Left ventricle myocardium inferior (tissue), 1 donor: ENCODE measurements at regions not wholly inside any gene's neighbourhood (a gene's known extent, or its start where the extent isn't known, plus 50 kb on each side); places are given as distances from the start of the nearest gene placed in this dataset.

Experiments used
- DNase-seq: peaks from one replicate; pipeline ENCODE4 v3.0.0-alpha.2; 2020
- H3K27ac ChIP-seq: fragments of 200-600 bp; replicated peaks from 2 replicates; pipeline ENCODE4 v1.8.0; 2021
- H3K27me3 ChIP-seq: fragments of 200-600 bp; 2 replicates; pipeline ENCODE4 v1.8.0; 2021; ENCODE audit warnings: low read depth
- H3K36me3 ChIP-seq: fragments of 200-600 bp; 2 replicates; pipeline ENCODE4 v1.8.0; 2021
- H3K4me1 ChIP-seq: fragments of 200-600 bp; 2 replicates; pipeline ENCODE4 v1.8.0; 2021
- H3K4me3 ChIP-seq: fragments of 200-600 bp; 2 replicates; pipeline ENCODE4 v1.8.0; 2021; ENCODE audit warnings: mild to moderate bottlenecking, moderate library complexity
- H3K9me3 ChIP-seq: fragments of 200-600 bp; replicated peaks from 2 replicates; pipeline ENCODE4 v1.8.0; 2021
- intact Hi-C: fragments of 100-400 bp; cut with micrococcal nuclease; formaldehyde crosslinking; loops from one replicate; pipeline ENCODE4 v1.11.0; 2022
- TF ChIP-seq, protein P1 (sequence below): fragments of 200-600 bp; IDR thresholded peaks from 2 replicates; pipeline ENCODE4 v1.8.0; 2021; ENCODE audit warnings: antibody characterized with exemption, mild to moderate bottlenecking, borderline replicate concordance
- donor health status: DM: no; HTN: yes; CAD: no; lungs with severe emphysema.

DNA sequence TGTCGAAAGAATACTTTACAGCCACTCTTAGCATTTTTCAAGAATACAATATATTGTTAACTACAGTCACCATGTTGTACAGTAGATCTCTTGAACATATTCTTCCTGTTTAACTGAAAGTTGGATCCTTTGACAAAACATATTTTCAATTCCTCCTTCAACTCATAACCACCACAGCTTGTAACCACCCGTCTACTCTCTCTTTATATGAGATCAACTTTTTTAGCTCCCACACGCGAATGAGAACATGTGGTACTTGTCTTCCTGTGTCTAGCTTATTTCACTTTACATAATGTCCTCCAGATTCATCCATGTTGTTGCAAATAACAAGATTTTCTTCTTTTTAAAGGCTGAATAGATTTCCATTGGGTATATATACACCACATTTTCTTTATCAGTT, 338.3 kb upstream of the IGFBP7 start:
- Histone ChIP-seq H3K9me3 (peaks cover 37% of the 10 kb centered on the region), H3K27ac (no peak overlapping the region), H3K4me3 (no peak overlapping the region), H3K4me1 (peaks cover 24% of the 10 kb centered on the region), H3K36me3 (no peaks in the 10 kb centered on the region), H3K27me3 (no peaks in the 10 kb centered on the region)
- no peak for DNase-seq
- TF ChIP-seq, protein P1, sequence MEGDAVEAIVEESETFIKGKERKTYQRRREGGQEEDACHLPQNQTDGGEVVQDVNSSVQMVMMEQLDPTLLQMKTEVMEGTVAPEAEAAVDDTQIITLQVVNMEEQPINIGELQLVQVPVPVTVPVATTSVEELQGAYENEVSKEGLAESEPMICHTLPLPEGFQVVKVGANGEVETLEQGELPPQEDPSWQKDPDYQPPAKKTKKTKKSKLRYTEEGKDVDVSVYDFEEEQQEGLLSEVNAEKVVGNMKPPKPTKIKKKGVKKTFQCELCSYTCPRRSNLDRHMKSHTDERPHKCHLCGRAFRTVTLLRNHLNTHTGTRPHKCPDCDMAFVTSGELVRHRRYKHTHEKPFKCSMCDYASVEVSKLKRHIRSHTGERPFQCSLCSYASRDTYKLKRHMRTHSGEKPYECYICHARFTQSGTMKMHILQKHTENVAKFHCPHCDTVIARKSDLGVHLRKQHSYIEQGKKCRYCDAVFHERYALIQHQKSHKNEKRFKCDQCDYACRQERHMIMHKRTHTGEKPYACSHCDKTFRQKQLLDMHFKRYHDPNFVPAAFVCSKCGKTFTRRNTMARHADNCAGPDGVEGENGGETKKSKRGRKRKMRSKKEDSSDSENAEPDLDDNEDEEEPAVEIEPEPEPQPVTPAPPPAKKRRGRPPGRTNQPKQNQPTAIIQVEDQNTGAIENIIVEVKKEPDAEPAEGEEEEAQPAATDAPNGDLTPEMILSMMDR: no peak
- intact Hi-C loops: no loop called here

DNA sequence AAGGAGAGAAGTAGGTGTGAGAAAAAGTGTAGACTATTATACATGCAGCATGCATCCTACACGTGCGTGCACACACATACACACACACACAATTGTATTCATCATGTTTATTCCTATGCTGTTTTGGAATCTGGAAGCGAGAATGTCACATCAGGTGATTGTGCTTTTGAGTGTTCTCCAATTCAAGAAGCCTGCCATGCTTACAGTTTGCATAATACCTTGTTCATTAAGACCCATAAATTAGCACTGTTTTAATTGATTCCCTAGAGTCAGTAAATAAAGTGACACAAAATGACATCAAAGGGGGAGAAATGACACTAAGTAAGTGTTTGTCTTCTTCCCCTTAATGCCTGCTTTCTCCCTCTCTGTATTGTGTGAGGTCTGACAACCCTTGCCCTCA, 336.1 kb upstream of the IGFBP7 start:
- Histone ChIP-seq H3K36me3 (no peaks in the 10 kb centered on the region), H3K27me3 (no peaks in the 10 kb centered on the region), H3K27ac (no peak overlapping the region), H3K9me3 (peaks cover 16% of the 10 kb centered on the region), H3K4me3 (no peak overlapping the region), H3K4me1 (peaks cover 31% of the 10 kb centered on the region)
- TF ChIP-seq, protein P1: no peak
- intact Hi-C loops: no loop called here
- no peak for DNase-seq

DNA sequence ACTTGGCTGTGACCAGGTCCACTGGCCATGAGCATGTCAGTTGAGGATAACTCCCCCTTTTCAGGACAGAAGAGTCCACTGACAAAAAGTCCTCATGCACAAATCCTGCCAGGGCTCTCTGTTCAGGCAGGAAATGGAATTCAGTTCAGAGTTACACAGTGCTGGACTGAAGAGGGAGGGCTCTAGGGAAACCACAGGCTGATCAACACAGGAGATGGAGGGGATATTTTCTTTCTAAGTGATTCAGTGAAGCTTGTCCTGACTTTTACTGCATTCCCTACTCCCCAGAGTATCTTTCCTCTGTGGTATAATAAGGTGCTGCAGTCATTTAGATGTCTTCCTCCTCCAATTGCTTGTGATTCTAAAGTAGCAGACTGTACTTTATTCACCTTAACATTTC, 335.5 kb upstream of the IGFBP7 start:
- H3K9me3 ChIP-seq: peaks cover 13% of the 10 kb centered on the region
- H3K27ac ChIP-seq: peak overlapping the region; percentile 78
- no peak overlapping the region for H3K4me3 ChIP-seq
- H3K27me3 ChIP-seq: no peaks in the 10 kb centered on the region
- DNase-seq: no peak
- TF ChIP-seq, protein P1: no peak
- intact Hi-C loops: no loop called here
- H3K4me1 ChIP-seq: peaks cover 31% of the 10 kb centered on the region
- H3K36me3 ChIP-seq: no peaks in the 10 kb centered on the region

- H3K4me1 ChIP-seq: peaks cover 31% of the 10 kb centered on the region
- intact Hi-C loops: no loop called here
- H3K36me3 ChIP-seq: no peaks in the 10 kb centered on the region
These were observed 334.5 kb upstream of the IGFBP7 start for GRCh38 chr4:57444671-57445070.

DNA sequence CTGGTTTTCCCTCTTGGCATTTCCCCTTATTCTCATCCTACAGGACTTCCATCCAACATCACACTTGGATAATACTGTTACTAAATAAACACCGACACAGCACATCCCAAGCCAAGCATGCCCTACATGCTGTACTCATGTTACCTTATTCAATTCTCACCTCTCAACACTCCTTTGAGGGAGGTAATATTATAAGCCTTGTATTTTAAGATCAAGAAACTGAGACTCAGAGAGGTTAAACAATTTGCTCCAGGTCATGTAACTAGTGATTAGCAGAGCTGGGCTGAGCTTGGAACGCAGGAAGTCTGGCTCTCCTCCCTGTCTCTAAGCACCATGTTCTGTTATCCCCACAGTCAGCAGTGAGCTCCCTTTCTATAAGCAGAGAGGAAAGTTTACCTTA, 333.6 kb upstream of the IGFBP7 start:
- Histone ChIP-seq H3K36me3 (no peaks in the 10 kb centered on the region), H3K4me1 (peaks cover 31% of the 10 kb centered on the region), H3K27me3 (no peaks in the 10 kb centered on the region), H3K9me3 (no peaks in the 10 kb centered on the region), H3K4me3 (no peak overlapping the region), H3K27ac (peak overlapping the region; percentile 78)
- DNase-seq: no peak
- TF ChIP-seq, protein P1: no peak
- intact Hi-C loops: no loop called here

More at GRCh38 chr4:57444671-57445070, 334.5 kb upstream of the IGFBP7 start:
- Histone ChIP-seq H3K27ac (peak overlapping the region; percentile 78), H3K9me3 (peaks cover 3% of the 10 kb centered on the region), H3K27me3 (no peaks in the 10 kb centered on the region), H3K4me3 (no peak overlapping the region)
- no peak for DNase-seq
- TF ChIP-seq, protein P1: no peak

DNA sequence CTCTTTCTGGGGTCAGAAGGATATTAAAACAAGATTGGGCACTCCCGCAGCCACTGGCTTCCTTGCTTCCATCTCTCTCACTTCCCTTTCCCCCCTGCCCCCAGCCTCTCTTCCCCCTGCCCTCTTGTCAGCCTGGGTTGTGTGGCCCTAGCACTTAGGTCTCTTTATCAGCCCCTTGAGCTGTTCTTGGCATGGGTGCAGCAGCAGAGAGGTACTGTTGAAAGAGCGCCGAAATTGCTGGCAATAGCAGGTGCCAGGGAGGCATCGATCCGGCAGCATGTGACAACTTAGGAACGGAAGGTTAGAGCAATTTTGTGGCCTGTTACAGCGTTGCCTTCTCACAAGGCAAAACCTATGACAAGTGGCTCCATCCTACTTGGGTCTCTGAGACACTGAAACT, 333.1 kb upstream of the IGFBP7 start:
- no peaks in the 10 kb centered on the region for H3K36me3 ChIP-seq
- intact Hi-C loops: no loop called here
- H3K4me1 ChIP-seq: peaks cover 31% of the 10 kb centered on the region
- H3K9me3 ChIP-seq: no peaks in the 10 kb centered on the region
- H3K27me3 ChIP-seq: no peaks in the 10 kb centered on the region
- H3K4me3 ChIP-seq: no peak overlapping the region
- peak; percentile 55 for DNase-seq
- TF ChIP-seq, protein P1: no peak
- H3K27ac ChIP-seq: peak overlapping the region; percentile 78
